HEK293 (cell line): ENCODE measurements at regions not wholly inside any gene's neighbourhood (a gene's known extent, or its start where the extent isn't known, plus 50 kb on each side); places are given as distances from the start of the nearest gene placed in this dataset.

Experiments used
- OVOL3 ChIP-seq: fragments of 450-650 bp; formaldehyde crosslinking; IDR thresholded peaks from 2 replicates; pipeline ENCODE4 v1.5.1; 2016; ENCODE audit warnings: missing biosample characterization, missing genetic modification characterization
- TSHZ1 ChIP-seq: fragments of 450-650 bp; formaldehyde crosslinking; IDR thresholded peaks from 2 replicates; pipeline ENCODE4 v1.5.1; 2016; ENCODE audit warnings: missing biosample characterization, missing genetic modification characterization, borderline replicate concordance
- ZBTB21 ChIP-seq: fragments of 450-650 bp; formaldehyde crosslinking; IDR thresholded peaks from 2 replicates; pipeline ENCODE4 v1.5.1; 2017; ENCODE audit warnings: missing biosample characterization, missing genetic modification characterization
- ZNF10 ChIP-seq: fragments of 450-650 bp; formaldehyde crosslinking; IDR thresholded peaks from 2 replicates; pipeline ENCODE4 v1.5.1; 2017; ENCODE audit warnings: missing biosample characterization, missing genetic modification characterization
- ZNF76 ChIP-seq: fragments of 450-650 bp; formaldehyde crosslinking; IDR thresholded peaks from 2 replicates; pipeline ENCODE4; 2016; ENCODE audit warnings: low read depth, missing biosample characterization, missing genetic modification characterization, borderline replicate concordance
- TF ChIP-seq, protein P1 (sequence below): fragments of 450-650 bp; formaldehyde crosslinking; IDR thresholded peaks from 2 replicates; pipeline ENCODE4 v1.5.1; 2016; ENCODE audit warnings: missing biosample characterization, missing genetic modification characterization
- TF ChIP-seq, protein P2 (sequence below): fragments of 450-650 bp; formaldehyde crosslinking; IDR thresholded peaks from 2 replicates; pipeline ENCODE4 v1.5.1; 2016; ENCODE audit warnings: missing biosample characterization, missing genetic modification characterization

DNA sequence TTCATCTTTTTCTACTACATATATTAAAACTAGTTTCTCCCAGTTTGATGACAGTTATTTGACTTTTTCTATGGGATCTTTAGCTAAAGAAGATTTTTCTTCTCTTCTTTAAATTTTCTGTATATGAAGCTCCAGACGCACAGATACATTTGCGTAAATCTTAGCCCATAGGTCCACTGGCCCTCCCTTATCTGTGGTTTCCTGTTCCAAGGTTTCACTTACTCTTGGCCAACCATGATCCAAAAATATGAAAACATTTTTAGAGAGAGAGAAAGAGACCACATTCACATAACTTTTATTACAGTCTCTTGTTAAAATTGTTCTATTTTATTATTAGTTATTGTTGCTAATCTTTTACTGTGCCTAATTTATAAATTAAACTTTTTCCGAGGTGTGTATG, 270.2 kb upstream of the DAPK1 start:
- TF ChIP-seq, protein P1, sequence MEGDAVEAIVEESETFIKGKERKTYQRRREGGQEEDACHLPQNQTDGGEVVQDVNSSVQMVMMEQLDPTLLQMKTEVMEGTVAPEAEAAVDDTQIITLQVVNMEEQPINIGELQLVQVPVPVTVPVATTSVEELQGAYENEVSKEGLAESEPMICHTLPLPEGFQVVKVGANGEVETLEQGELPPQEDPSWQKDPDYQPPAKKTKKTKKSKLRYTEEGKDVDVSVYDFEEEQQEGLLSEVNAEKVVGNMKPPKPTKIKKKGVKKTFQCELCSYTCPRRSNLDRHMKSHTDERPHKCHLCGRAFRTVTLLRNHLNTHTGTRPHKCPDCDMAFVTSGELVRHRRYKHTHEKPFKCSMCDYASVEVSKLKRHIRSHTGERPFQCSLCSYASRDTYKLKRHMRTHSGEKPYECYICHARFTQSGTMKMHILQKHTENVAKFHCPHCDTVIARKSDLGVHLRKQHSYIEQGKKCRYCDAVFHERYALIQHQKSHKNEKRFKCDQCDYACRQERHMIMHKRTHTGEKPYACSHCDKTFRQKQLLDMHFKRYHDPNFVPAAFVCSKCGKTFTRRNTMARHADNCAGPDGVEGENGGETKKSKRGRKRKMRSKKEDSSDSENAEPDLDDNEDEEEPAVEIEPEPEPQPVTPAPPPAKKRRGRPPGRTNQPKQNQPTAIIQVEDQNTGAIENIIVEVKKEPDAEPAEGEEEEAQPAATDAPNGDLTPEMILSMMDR: no peak
- no peak for TF ChIP-seq ZBTB21 (tag by site-specific recombination)
- TF ChIP-seq, protein P2, sequence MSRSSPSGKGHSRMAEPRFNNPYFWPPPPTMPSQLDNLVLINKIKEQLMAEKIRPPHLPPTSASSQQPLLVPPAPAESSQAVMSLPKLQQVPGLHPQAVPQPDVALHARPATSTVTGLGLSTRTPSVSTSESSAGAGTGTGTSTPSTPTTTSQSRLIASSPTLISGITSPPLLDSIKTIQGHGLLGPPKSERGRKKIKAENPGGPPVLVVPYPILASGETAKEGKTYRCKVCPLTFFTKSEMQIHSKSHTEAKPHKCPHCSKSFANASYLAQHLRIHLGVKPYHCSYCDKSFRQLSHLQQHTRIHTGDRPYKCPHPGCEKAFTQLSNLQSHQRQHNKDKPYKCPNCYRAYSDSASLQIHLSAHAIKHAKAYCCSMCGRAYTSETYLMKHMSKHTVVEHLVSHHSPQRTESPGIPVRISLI: no peak
- no peak for TF ChIP-seq ZNF76 (tag by site-specific recombination)
- no peak for TF ChIP-seq OVOL3 (tag by site-specific recombination)
- TF ChIP-seq TSHZ1 (tag by site-specific recombination): no peak
- no peak for TF ChIP-seq ZNF10 (tag by site-specific recombination)
